ENCODE measurements at regions not wholly inside any gene's neighbourhood (a gene's known extent, or its start where the extent isn't known, plus 50 kb on each side); places are given as distances from the start of the nearest gene placed in this dataset.
"Not testable (repeated sequence)": the region's sequence is repeated elsewhere in the genome, so short reads cannot be mapped to it uniquely, and the experiment has no call there.

DNA sequence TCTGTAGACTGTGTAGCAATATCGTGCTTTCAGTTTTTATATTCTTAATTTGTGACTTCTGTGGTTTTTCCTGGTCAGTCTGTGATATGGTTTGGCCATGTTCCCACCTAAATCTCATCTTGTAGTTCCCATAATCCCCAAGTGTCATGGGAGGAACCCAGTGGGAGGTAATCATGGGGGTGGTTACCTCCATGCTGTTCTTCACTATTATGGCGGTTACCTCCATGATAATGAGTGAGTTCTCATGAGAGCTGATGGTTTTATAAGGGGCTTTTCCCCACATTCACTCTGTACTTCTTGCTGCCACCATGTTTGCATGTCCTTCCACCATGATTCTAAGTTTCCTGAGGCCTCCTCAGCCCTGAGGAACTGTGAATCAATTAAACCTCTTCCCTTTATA is 169.8 kb downstream of the LEPR start:
- DNase-seq (ENCODE audit: low read depth) = no peak

- no peak for DNase-seq (ENCODE audit: low read depth)
Measured at GRCh38 chr1:65593516-65593915, 173.0 kb downstream of the LEPR start.

GRCh38 chr1:65595724-65596123 is 175.3 kb downstream of the LEPR start:
- DNase-seq (ENCODE audit: low read depth) = no peak

GRCh38 chr1:65596768-65597167 is 176.3 kb downstream of the LEPR start:
- no peak for DNase-seq (ENCODE audit: low read depth)

DNA sequence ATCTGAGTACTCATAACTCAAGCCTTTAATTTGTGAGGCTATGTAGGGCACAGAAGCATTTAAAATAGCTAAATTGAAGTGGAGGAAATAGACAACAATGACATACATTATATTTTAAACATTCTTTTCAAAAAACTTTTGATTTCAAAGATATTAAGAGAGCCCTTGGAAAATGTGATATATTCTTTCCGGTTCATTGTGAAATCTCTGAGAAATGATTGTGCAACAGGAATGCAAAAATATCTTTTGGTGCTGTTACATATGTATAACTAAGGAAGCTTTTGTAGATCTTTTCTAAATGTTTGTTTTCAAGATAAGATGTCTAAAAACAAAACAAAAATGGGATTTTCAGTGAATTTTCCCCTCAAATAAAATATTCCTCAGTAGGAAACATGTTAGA is 185.2 kb downstream of the LEPR start:
- DNase-seq (ENCODE audit: low read depth) = peak; percentile 70

DNA sequence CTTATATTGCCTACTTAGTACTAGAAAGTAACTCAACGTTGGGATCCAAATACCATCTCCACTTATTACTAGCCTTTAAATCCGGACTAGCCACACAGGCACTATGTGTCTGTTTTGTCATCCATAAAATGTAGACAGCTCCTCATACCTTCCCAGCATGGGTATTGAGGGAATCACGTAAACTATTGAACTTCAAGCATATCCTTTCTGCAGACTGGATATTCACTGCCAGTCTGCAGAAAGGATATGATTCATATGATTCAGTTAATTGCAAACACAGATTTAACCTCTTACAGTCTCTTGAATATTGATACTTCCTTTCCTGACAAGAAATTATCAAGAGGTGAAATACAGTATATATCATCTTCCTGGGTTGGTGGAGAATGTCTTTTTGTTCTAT is 186.0 kb downstream of the LEPR start:
- DNase-seq (ENCODE audit: low read depth) = peak; percentile 66

GRCh38 chr1:65613884-65614283 is 178.8 kb upstream of the PDE4B start:
- DNase-seq (ENCODE audit: low read depth) = no peak

DNA sequence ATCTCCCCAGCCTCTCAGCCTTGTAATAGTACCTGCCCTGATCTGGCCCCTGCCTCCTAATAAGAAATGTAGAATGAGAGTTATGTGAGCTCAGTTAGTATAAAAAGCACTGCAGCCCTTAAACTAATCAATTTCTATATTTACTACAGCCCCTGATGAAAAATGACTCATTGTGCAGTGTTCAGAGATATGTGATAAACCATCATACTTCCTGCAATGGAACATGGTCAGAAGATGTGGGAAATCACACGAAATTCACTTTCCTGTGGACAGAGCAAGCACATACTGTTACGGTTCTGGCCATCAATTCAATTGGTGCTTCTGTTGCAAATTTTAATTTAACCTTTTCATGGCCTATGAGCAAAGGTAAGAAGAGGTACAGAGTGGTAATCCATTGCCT is 176.8 kb upstream of the PDE4B start:
- peak; percentile 31 for DNase-seq (ENCODE audit: low read depth)

DNA sequence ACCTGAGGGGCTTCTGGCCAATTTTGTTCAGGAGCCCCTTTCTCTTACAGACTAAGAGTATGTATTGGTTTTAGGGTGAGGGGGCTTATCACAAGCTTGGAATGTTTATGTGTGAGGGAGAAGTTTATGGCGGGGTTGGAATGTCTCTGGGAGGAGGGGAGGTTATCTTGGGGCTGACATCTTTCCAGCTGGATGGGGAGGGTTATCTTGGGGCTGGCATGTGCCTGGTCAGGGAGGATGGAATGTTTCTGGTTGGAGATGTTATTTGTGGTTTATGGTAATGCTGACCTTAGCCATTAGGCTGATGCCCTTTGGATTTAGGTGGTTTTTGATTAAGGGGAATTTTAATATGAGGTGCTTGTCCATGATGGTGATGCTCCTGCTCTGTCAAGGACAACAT is 171.0 kb upstream of the PDE4B start:
- DNase-seq (ENCODE audit: low read depth) = not testable (repeated sequence)

GRCh38 chr1:65623895-65624294 is 168.8 kb upstream of the PDE4B start:
- DNase-seq (ENCODE audit: low read depth) = no peak

DNA sequence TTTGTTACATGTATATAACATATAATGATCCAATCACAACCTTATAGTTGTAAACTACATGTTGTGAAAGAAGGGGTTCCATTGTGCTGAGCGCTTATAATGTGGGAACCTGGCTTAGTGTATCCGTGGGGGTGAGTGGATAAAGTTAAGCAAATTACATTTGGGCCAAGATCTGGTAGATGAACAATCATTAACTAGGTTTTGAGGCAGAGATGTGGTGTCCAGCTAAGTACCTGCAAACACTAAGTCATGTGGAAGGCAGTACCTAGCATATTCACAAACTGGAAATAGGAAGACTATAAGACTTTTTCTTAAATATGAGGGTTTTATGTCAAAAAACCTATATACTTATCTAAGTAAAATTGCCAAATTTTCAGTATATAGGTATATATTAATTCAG is 167.2 kb upstream of the PDE4B start:
- no peak for DNase-seq (ENCODE audit: low read depth)

DNA sequence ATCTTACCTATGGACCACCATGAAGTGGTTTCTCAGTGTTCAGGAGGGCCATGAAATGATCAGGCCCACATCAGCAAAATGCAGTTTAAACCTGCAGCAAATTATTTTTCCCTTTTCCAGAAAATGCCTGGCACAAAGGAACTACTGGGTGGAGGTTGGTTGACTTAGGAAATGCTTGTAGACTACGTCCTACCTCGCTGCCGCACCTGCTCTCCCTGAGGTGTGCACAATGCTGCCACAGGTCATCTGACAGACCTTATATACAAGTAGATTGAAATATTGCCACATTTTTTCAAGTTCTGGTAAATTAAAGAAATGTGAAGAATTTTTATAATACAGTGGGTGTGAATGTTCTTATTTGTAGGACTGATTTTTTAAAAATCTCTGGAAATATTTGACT is 166.7 kb upstream of the PDE4B start:
- DNase-seq (ENCODE audit: low read depth) = no peak

DNA sequence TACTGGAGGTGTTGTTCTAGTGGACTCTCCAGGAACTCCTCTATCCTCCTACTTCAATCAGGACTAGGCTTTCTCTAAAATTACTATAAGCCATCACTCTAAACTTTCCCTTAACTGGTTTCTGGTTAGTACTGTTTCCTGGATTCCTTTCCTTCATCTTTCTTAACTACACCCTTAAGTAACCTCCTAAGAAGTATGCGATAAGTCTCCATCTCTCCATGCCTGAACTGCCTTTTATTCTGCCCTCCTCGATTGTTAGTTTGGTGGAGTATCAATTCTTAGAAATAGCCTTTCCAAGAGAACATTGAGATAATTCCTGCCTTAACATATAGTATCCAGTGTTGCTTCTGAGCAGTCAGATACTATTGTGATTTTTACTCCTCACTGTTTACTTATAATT is 162.9 kb upstream of the PDE4B start:
- no peak for DNase-seq (ENCODE audit: low read depth)

GRCh38 chr1:65630855-65631254 is 161.8 kb upstream of the PDE4B start:
- DNase-seq (ENCODE audit: low read depth) = peak; percentile 34

GRCh38 chr1:65632235-65632634 is 160.5 kb upstream of the PDE4B start:
- DNase-seq (ENCODE audit: low read depth) = no peak

- DNase-seq (ENCODE audit: low read depth) = no peak
Measured at GRCh38 chr1:65640046-65640445, 152.6 kb upstream of the PDE4B start.

DNA sequence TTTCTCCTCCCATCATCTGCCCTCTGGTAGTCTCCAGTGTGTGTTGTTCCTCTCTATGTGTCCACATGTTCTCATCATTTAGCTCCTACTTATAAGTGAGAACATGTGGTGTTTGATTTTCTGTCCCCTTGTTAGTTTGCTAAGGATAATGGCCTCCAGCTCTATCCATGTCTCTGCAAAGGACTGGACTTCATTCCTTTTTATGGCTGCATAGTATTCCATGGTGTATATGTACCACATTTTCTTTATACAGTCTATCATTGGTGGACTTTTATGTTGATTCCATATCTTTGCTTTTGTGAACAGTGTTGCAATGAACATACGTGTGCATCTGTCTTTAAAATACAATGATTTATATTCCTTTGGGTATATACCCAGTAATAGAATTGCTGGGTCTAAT is 143.5 kb upstream of the PDE4B start:
- not testable (repeated sequence) for DNase-seq (ENCODE audit: low read depth)

GRCh38 chr1:65650682-65651081 is 142.0 kb upstream of the PDE4B start:
- no peak for DNase-seq (ENCODE audit: low read depth)

DNA sequence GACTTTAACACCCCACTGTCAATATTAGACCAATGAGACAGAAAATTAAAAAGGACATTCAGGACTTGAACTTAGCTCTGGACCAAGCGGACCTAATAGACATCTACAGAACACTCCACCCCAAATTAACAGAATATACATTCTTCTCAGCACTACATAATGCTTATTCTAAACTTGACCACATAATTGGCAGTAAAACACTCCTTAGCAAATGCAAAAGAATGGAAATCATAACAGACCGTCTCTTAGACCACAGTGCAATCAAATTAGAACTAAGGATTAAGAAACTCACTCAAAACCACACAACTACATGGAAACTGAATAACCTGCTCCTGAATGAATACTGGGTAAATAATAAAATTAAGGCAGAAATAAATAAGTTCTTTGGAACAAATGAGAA is 138.2 kb upstream of the PDE4B start:
- DNase-seq (ENCODE audit: low read depth) = not testable (repeated sequence)

DNA sequence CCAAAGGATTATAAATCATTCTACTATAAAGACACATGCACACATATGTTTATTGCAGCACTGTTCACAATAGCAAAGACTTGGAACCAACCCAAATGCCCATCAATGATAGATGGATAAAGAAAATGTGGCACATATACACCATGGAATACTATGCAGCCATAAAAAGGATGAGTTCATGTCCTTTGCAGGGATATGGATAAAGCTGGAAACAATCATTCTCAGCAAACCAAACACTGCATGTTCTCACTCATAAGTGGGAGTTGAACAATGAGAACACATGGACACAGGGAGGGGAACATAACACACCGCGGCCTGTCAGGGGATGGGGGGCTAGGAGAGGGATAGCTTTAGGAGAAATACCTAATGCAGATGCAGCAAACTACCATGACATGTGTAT is 135.1 kb upstream of the PDE4B start:
- DNase-seq (ENCODE audit: low read depth) = not testable (repeated sequence)

DNA sequence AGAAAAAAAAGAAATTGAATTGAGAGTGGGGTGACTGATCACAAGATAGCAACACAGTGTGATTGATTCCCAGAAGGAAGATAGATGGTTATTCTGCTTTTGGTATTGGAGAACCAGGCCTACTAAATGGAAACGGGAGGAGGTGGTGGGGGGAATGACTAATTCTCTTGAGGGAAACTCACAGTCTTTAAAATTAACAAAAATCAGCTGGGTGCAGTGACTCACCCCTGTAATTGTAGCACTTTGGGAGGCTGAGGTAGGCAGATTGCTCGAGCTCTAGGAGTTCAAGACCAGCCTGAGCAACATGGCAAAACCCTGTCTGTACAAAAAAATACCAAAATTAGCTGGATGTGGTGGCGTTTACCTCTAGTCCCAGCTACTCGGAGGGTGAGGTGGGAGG is 134.6 kb upstream of the PDE4B start:
- no peak for DNase-seq (ENCODE audit: low read depth)

- DNase-seq (ENCODE audit: low read depth) = no peak
Measured at GRCh38 chr1:65668368-65668767, 124.3 kb upstream of the PDE4B start.

DNA sequence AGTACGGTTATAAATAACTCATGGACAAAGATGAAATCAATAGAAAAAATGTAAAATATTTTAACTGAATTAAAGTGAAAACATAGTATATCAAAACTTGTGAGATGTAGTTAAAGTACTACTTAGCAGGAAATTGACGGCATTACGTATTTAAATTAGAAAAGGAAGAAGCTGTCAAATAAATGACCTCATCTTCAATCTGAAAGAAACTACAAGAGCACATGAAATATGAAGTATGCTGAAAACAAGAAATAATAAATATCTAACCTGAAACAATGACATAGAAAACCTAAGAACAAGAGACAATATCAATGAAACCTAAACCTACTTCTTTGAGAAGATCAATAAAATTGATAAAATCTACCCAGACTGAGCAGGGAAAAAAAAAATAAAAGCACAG is 122.2 kb upstream of the PDE4B start:
- DNase-seq (ENCODE audit: low read depth) = no peak

- DNase-seq (ENCODE audit: low read depth) = no peak
Measured at GRCh38 chr1:65674522-65674921, 118.2 kb upstream of the PDE4B start.

GRCh38 chr1:65679773-65680172 is 112.9 kb upstream of the PDE4B start:
- DNase-seq (ENCODE audit: low read depth) = no peak
